Left kidney (tissue), 1 donor: ENCODE measurements at regions not wholly inside any gene's neighbourhood (a gene's known extent, or its start where the extent isn't known, plus 50 kb on each side); places are given as distances from the start of the nearest gene placed in this dataset.

Experiments
- DNase-seq: peaks from one replicate; pipeline ENCODE4 v3.0.0-alpha.2; 2013

- DNase-seq, result no peak
Measured at GRCh38 chr17:34711646-34712045, 132.3 kb downstream of the TMEM132E start.

GRCh38 chr17:34710226-34710625 is 130.8 kb downstream of the TMEM132E start:
- no peak for DNase-seq

GRCh38 chr17:34709158-34709754 is 129.9 kb downstream of the TMEM132E start:
- no peak for DNase-seq

GRCh38 chr17:34706029-34706428 is 126.6 kb downstream of the TMEM132E start:
- peak; percentile 68 for DNase-seq

GRCh38 chr17:34703533-34703932 is 124.2 kb downstream of the TMEM132E start:
- DNase-seq, result peak; percentile 82

GRCh38 chr17:34699181-34699580 is 119.8 kb downstream of the TMEM132E start:
- DNase-seq, result no peak

- no peak for DNase-seq
Measured at GRCh38 chr17:34692920-34693319, 113.5 kb downstream of the TMEM132E start.
